ENCODE measurements at regions not wholly inside any gene's neighbourhood (a gene's known extent, or its start where the extent isn't known, plus 50 kb on each side); places are given as distances from the start of the nearest gene placed in this dataset.

GRCh38 chr6:137434640-137435039 is 59.6 kb downstream of the OLIG3 start:
- Mint-ChIP-seq H3K27me3 (peaks cover 3% of the 10 kb centered on the region), H3K36me3 (ENCODE audit: low read depth) (no peaks in the 10 kb centered on the region), H3K4me1 (peaks cover 5% of the 10 kb centered on the region), H3K9me3 (no peaks in the 10 kb centered on the region), H3K27ac (no peak overlapping the region), H3K4me3 (no peak overlapping the region)
- no peak for ATAC-seq
- DNase-seq = no peak

- Mint-ChIP-seq H3K36me3 (ENCODE audit: low read depth) (no peaks in the 10 kb centered on the region), H3K9me3 (no peaks in the 10 kb centered on the region), H3K27me3 (peaks cover 3% of the 10 kb centered on the region), H3K4me1 (peaks cover 5% of the 10 kb centered on the region), H3K4me3 (no peak overlapping the region), H3K27ac (no peak overlapping the region)
- ATAC-seq (no peak), DNase-seq (no peak)
Measured at GRCh38 chr6:137432054-137432611, 62.1 kb downstream of the OLIG3 start.

GRCh38 chr6:137430954-137431353 is 63.2 kb downstream of the OLIG3 start:
- no peaks in the 10 kb centered on the region for H3K9me3 Mint-ChIP-seq
- ATAC-seq (no peak), DNase-seq (no peak)
- H3K4me3 Mint-ChIP-seq = no peak overlapping the region
- no peak overlapping the region for H3K27ac Mint-ChIP-seq
- peaks cover 3% of the 10 kb centered on the region for H3K27me3 Mint-ChIP-seq
- peaks cover 12% of the 10 kb centered on the region for H3K4me1 Mint-ChIP-seq
- no peaks in the 10 kb centered on the region for H3K36me3 Mint-ChIP-seq (ENCODE audit: low read depth)

- no peaks in the 10 kb centered on the region for H3K36me3 Mint-ChIP-seq (ENCODE audit: low read depth)
- ATAC-seq = no peak
- no peak for DNase-seq
- peaks cover 32% of the 10 kb centered on the region for H3K4me1 Mint-ChIP-seq
- H3K4me3 Mint-ChIP-seq = no peak overlapping the region
- no peaks in the 10 kb centered on the region for H3K27me3 Mint-ChIP-seq
- no peaks in the 10 kb centered on the region for H3K9me3 Mint-ChIP-seq
- no peak overlapping the region for H3K27ac Mint-ChIP-seq
Measured at GRCh38 chr6:137427656-137428290, 66.4 kb downstream of the OLIG3 start.

GRCh38 chr6:137426007-137426689 is 68.0 kb downstream of the OLIG3 start:
- Mint-ChIP-seq H3K9me3 (no peaks in the 10 kb centered on the region), H3K4me3 (no peak overlapping the region), H3K36me3 (ENCODE audit: low read depth) (no peaks in the 10 kb centered on the region), H3K4me1 (peaks cover 29% of the 10 kb centered on the region), H3K27me3 (no peaks in the 10 kb centered on the region), H3K27ac (no peak overlapping the region)
- DNase-seq = no peak
- no peak for ATAC-seq

- no peak overlapping the region for H3K27ac Mint-ChIP-seq
- no peaks in the 10 kb centered on the region for H3K27me3 Mint-ChIP-seq
- H3K4me3 Mint-ChIP-seq = no peak overlapping the region
- H3K4me1 Mint-ChIP-seq = peaks cover 27% of the 10 kb centered on the region
- no peaks in the 10 kb centered on the region for H3K36me3 Mint-ChIP-seq (ENCODE audit: low read depth)
- DNase-seq = no peak
- no peak for ATAC-seq
- H3K9me3 Mint-ChIP-seq = no peaks in the 10 kb centered on the region
Measured at GRCh38 chr6:137424251-137424650, 69.9 kb downstream of the OLIG3 start.

GRCh38 chr6:137423451-137424168 is 70.6 kb downstream of the OLIG3 start:
- Mint-ChIP-seq H3K27me3 (no peaks in the 10 kb centered on the region), H3K27ac (no peak overlapping the region), H3K4me3 (no peak overlapping the region), H3K36me3 (ENCODE audit: low read depth) (no peaks in the 10 kb centered on the region), H3K9me3 (no peaks in the 10 kb centered on the region), H3K4me1 (peaks cover 27% of the 10 kb centered on the region)
- no peak for DNase-seq
- no peak for ATAC-seq

- ATAC-seq = no peak
- H3K4me3 Mint-ChIP-seq = no peak overlapping the region
Measured at GRCh38 chr6:137417396-137417795, 76.8 kb downstream of the OLIG3 start.

GRCh38 chr6:137416376-137417109 is 77.7 kb downstream of the OLIG3 start:
- DNase-seq (no peak), ATAC-seq (no peak)
- no peaks in the 10 kb centered on the region for H3K9me3 Mint-ChIP-seq
- H3K4me3 Mint-ChIP-seq = no peak overlapping the region
- H3K27me3 Mint-ChIP-seq = peaks cover 2% of the 10 kb centered on the region
- no peaks in the 10 kb centered on the region for H3K36me3 Mint-ChIP-seq (ENCODE audit: low read depth)
- H3K27ac Mint-ChIP-seq = no peak overlapping the region
- peaks cover 10% of the 10 kb centered on the region for H3K4me1 Mint-ChIP-seq

More at GRCh38 chr6:137417396-137417795, 76.8 kb downstream of the OLIG3 start:
- Mint-ChIP-seq H3K36me3 (ENCODE audit: low read depth) (no peaks in the 10 kb centered on the region), H3K9me3 (no peaks in the 10 kb centered on the region), H3K4me1 (peaks cover 10% of the 10 kb centered on the region), H3K27me3 (peaks cover 2% of the 10 kb centered on the region), H3K27ac (no peak overlapping the region)
- no peak for DNase-seq

GRCh38 chr6:137415834-137416190 is 78.4 kb downstream of the OLIG3 start:
- ATAC-seq = no peak
- H3K4me3 Mint-ChIP-seq = peak overlapping the region; percentile 80
- H3K4me1 Mint-ChIP-seq = peaks cover 10% of the 10 kb centered on the region
- no peaks in the 10 kb centered on the region for H3K36me3 Mint-ChIP-seq (ENCODE audit: low read depth)
- H3K9me3 Mint-ChIP-seq = no peaks in the 10 kb centered on the region
- peaks cover 2% of the 10 kb centered on the region for H3K27me3 Mint-ChIP-seq
- no peak for DNase-seq
- peak overlapping the region; percentile 43 for H3K27ac Mint-ChIP-seq

- H3K27me3 Mint-ChIP-seq = peaks cover 2% of the 10 kb centered on the region
Measured at GRCh38 chr6:137415127-137415833, 78.9 kb downstream of the OLIG3 start.

GRCh38 chr6:137414599-137414998 is 79.6 kb downstream of the OLIG3 start:
- DNase-seq = no peak
- Mint-ChIP-seq H3K27ac (no peak overlapping the region), H3K4me1 (peaks cover 10% of the 10 kb centered on the region), H3K27me3 (peaks cover 2% of the 10 kb centered on the region), H3K4me3 (peak overlapping the region; percentile 80), H3K36me3 (ENCODE audit: low read depth) (no peaks in the 10 kb centered on the region), H3K9me3 (no peaks in the 10 kb centered on the region)
- no peak for ATAC-seq

More at GRCh38 chr6:137415127-137415833, 78.9 kb downstream of the OLIG3 start:
- no peaks in the 10 kb centered on the region for H3K9me3 Mint-ChIP-seq
- H3K4me1 Mint-ChIP-seq = peaks cover 10% of the 10 kb centered on the region
- H3K4me3 Mint-ChIP-seq = peak overlapping the region; percentile 80
- H3K36me3 Mint-ChIP-seq (ENCODE audit: low read depth) = no peaks in the 10 kb centered on the region
- H3K27ac Mint-ChIP-seq = peak overlapping the region; percentile 43
- DNase-seq (peak; percentile 59), ATAC-seq (peak; percentile 93)

- Mint-ChIP-seq H3K4me3 (no peak overlapping the region), H3K9me3 (peaks cover 4% of the 10 kb centered on the region), H3K36me3 (ENCODE audit: low read depth) (no peaks in the 10 kb centered on the region), H3K4me1 (peaks cover 10% of the 10 kb centered on the region), H3K27me3 (peaks cover 2% of the 10 kb centered on the region), H3K27ac (no peak overlapping the region)
- DNase-seq (no peak), ATAC-seq (no peak)
Measured at GRCh38 chr6:137413482-137413881, 80.7 kb downstream of the OLIG3 start.

GRCh38 chr6:137412562-137412961 is 81.6 kb downstream of the OLIG3 start:
- Mint-ChIP-seq H3K27me3 (peaks cover 2% of the 10 kb centered on the region), H3K9me3 (peaks cover 4% of the 10 kb centered on the region), H3K4me3 (no peak overlapping the region), H3K27ac (no peak overlapping the region), H3K36me3 (ENCODE audit: low read depth) (no peaks in the 10 kb centered on the region), H3K4me1 (peaks cover 10% of the 10 kb centered on the region)
- no peak for DNase-seq
- no peak for ATAC-seq
